ENCODE measurements at regions not wholly inside any gene's neighbourhood (a gene's known extent, or its start where the extent isn't known, plus 50 kb on each side); places are given as distances from the start of the nearest gene placed in this dataset.
A peak's percentile ranks its signal among the peaks of the same experiment; 100 is the strongest.

GRCh38 chr1:29883411-29883832, 647.1 kb downstream of the PTPRU start:
- no peak for DNase-seq (ENCODE audit: low read depth in 2 of 3, low spot score in 2 of 3)

GRCh38 chr1:29880556-29880955, 644.2 kb downstream of the PTPRU start:
- DNase-seq (ENCODE audit: low read depth in 2 of 3, low spot score in 2 of 3) = no peak

GRCh38 chr1:29879217-29879616, 642.9 kb downstream of the PTPRU start:
- no peak for DNase-seq (ENCODE audit: low read depth in 2 of 3, low spot score in 2 of 3)

GRCh38 chr1:29878501-29878900, 642.2 kb downstream of the PTPRU start:
- no peak for DNase-seq (ENCODE audit: low read depth in 2 of 3, low spot score in 2 of 3)

GRCh38 chr1:29876902-29877301, 640.6 kb downstream of the PTPRU start:
- DNase-seq (ENCODE audit: low read depth in 2 of 3, low spot score in 2 of 3) = no peak

GRCh38 chr1:29876441-29876840, 640.1 kb downstream of the PTPRU start:
- no peak for DNase-seq (ENCODE audit: low read depth in 2 of 3, low spot score in 2 of 3)

- DNase-seq (ENCODE audit: low read depth in 2 of 3, low spot score in 2 of 3) = peak in 1 of 3 donors; percentile 25
Measured at GRCh38 chr1:29875557-29876028, 639.3 kb downstream of the PTPRU start.

GRCh38 chr1:29870621-29871020, 634.3 kb downstream of the PTPRU start:
- no peak for DNase-seq (ENCODE audit: low read depth in 2 of 3, low spot score in 2 of 3)

GRCh38 chr1:29869802-29870201, 633.5 kb downstream of the PTPRU start:
- DNase-seq (ENCODE audit: low read depth in 2 of 3, low spot score in 2 of 3) = no peak

GRCh38 chr1:29868944-29869343, 632.6 kb downstream of the PTPRU start:
- no peak for DNase-seq (ENCODE audit: low read depth in 2 of 3, low spot score in 2 of 3)

- no peak for DNase-seq (ENCODE audit: low read depth in 2 of 3, low spot score in 2 of 3)
Measured at GRCh38 chr1:29868096-29868495, 631.8 kb downstream of the PTPRU start.

- DNase-seq (ENCODE audit: low read depth in 2 of 3, low spot score in 2 of 3) = no peak
Measured at GRCh38 chr1:29865051-29865450, 628.7 kb downstream of the PTPRU start.

GRCh38 chr1:29864431-29865022, 628.2 kb downstream of the PTPRU start:
- no peak for DNase-seq (ENCODE audit: low read depth in 2 of 3, low spot score in 2 of 3)

- DNase-seq (ENCODE audit: low read depth in 2 of 3, low spot score in 2 of 3) = no peak
Measured at GRCh38 chr1:29861922-29862321, 625.6 kb downstream of the PTPRU start.

GRCh38 chr1:29861446-29861845, 625.1 kb downstream of the PTPRU start:
- no peak for DNase-seq (ENCODE audit: low read depth in 2 of 3, low spot score in 2 of 3)

GRCh38 chr1:29860681-29861080, 624.4 kb downstream of the PTPRU start:
- no peak for DNase-seq (ENCODE audit: low read depth in 2 of 3, low spot score in 2 of 3)

GRCh38 chr1:29860056-29860455, 623.7 kb downstream of the PTPRU start:
- no peak for DNase-seq (ENCODE audit: low read depth in 2 of 3, low spot score in 2 of 3)

GRCh38 chr1:29859126-29859525, 622.8 kb downstream of the PTPRU start:
- DNase-seq (ENCODE audit: low read depth in 2 of 3, low spot score in 2 of 3) = no peak

- no peak for DNase-seq (ENCODE audit: low read depth in 2 of 3, low spot score in 2 of 3)
Measured at GRCh38 chr1:29858646-29859045, 622.3 kb downstream of the PTPRU start.

GRCh38 chr1:29856340-29857114, 620.2 kb downstream of the PTPRU start:
- DNase-seq (ENCODE audit: low read depth in 2 of 3, low spot score in 2 of 3) = no peak

- DNase-seq (ENCODE audit: low read depth in 2 of 3, low spot score in 2 of 3) = no peak
Measured at GRCh38 chr1:29855561-29856160, 619.3 kb downstream of the PTPRU start.

- DNase-seq (ENCODE audit: low read depth in 2 of 3, low spot score in 2 of 3) = no peak
Measured at GRCh38 chr1:29854700-29855276, 618.5 kb downstream of the PTPRU start.
